ENCODE measurements at regions not wholly inside any gene's neighbourhood (a gene's known extent, or its start where the extent isn't known, plus 50 kb on each side); places are given as distances from the start of the nearest gene placed in this dataset.

DNA sequence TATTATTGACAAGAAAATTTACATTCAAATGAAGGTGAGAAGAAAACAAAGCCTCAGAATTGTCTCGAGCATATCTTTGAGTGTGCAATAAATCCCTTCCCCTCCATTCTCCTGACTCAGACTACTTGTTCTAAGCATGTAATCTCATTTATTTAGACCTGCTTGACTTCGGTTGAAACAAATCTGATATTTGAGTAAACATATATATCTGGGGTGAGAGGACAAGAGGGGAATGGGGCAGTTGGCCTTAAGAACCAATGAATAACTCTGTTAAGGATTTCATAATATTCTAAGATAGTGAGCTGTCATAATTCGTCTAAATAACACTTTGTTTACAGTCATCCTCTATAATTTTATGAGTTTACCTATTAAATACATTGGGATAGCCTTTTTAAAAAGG lies 142.7 kb downstream of the SIPA1L2 start:
- TF ChIP-seq EP300 (IDR thresholded peaks at IDR 0.05; ENCODE audit: borderline replicate concordance) = no peak
- TF ChIP-seq CREB1 (IDR thresholded peaks at IDR 0.05; ENCODE audit: low read depth) = no peak
- no peak for TF ChIP-seq TAF1 (IDR thresholded peaks at IDR 0.05; ENCODE audit: low read depth)
- no peak for TF ChIP-seq EGR1 (IDR thresholded peaks at IDR 0.05)
- no peak for TF ChIP-seq YY1 (IDR thresholded peaks at IDR 0.05; ENCODE audit: low read depth)
- TF ChIP-seq REST (IDR thresholded peaks at IDR 0.05; ENCODE audit: low read depth) = no peak
- TF ChIP-seq MAX (IDR thresholded peaks at IDR 0.05) = no peak
- no peak for TF ChIP-seq FOXM1 (IDR thresholded peaks at IDR 0.05; ENCODE audit: borderline replicate concordance, low read depth)
- TF ChIP-seq TEAD4 (IDR thresholded peaks at IDR 0.05) = no peak
- TF ChIP-seq ZBTB7A (IDR thresholded peaks at IDR 0.05; ENCODE audit: low read depth) = no peak
- TF ChIP-seq CEBPB (IDR thresholded peaks at IDR 0.05) = no peak
- TF ChIP-seq TCF12 (IDR thresholded peaks at IDR 0.05; ENCODE audit: low read depth) = no peak
- no peak for TF ChIP-seq RAD21 (IDR thresholded peaks at IDR 0.05; ENCODE audit: low read depth)
